HepG2 (cell line): ENCODE measurements at regions not wholly inside any gene's neighbourhood (a gene's known extent, or its start where the extent isn't known, plus 50 kb on each side); places are given as distances from the start of the nearest gene placed in this dataset.

ENCODE experiments used
- ATAC-seq: fragments of 200-7000 bp; cut with Tn5 transposase; 3 replicates; pipeline ENCODE4 v1.9.1; 2020; ENCODE audit warnings: mild to moderate bottlenecking, moderate library complexity
- BruUV-seq: library from RNA; stranded (reverse); fragments of 400-500 nt; replicated peaks from 2 replicates; lab custom pipeline; 2021; lab: Mats Ljungman, UMichigan
- CTCF ChIA-PET: fragments of 300-600 bp; formaldehyde crosslinking; extraction: SDS; loops from one replicate; lab custom pipeline; 2021; ENCODE audit warnings: low total read pairs, inconsistent platforms, low intra/inter-chr PET ratio; lab: Yijun Ruan, JAX
- POLR2A ChIA-PET: fragments of 350-600 bp; sonication (Branson Sonifier 250); formaldehyde crosslinking; loops from one replicate; lab custom pipeline; 2020; ENCODE audit warnings: antibody characterized with exemption, inconsistent platforms; lab: Yijun Ruan, JAX
- DNase-seq: peaks from one replicate; pipeline ENCODE4 v3.0.0-alpha.2; 2015; ENCODE audit warnings: low spot score
- FAIRE-seq: peaks from 3 replicates; lab custom pipeline; 2011; peaks lifted over from hg19 to GRCh38; lab: Jason Lieb, UNC
- H2AFZ ChIP-seq: one replicate; pipeline ENCODE4 v1.6.1; 2011; ENCODE audit warnings: low read length, inconsistent platforms
- H3K27ac ChIP-seq: fragments of 300-600 bp; 3 replicates; pipeline ENCODE4 v1.8.0; 2011; ENCODE audit warnings: mixed run types, mild to moderate bottlenecking, mixed read lengths, low read length, inconsistent platforms; ENCODE audit not compliant: insufficient read depth; ENCODE audit errors: extremely low read length
- H3K27me3 ChIP-seq, 2 experiments: fragments of 200-600 bp in 1 of 2; 2 replicates in 1 of 2; 3 replicates in 1 of 2; pipeline versions ENCODE4 v1.6.0 to v1.8.0; 2011; ENCODE audit warnings: low read length in 2 of 2, mild to moderate bottlenecking in 2 of 2, moderate library complexity in 2 of 2, inconsistent platforms in 1 of 2; ENCODE audit not compliant: insufficient read depth in 2 of 2, control insufficient read depth in 1 of 2
- H3K36me3 ChIP-seq, 2 experiments: fragments of 200-600 bp in 1 of 2; replicated peaks in 1 of 2; 2 replicates in 1 of 2; 3 replicates in 1 of 2; pipeline versions ENCODE4 v1.5.1 to v1.8.0; 2011; ENCODE audit warnings: low read length in 2 of 2, inconsistent platforms in 1 of 2; ENCODE audit not compliant: insufficient read depth in 2 of 2, control insufficient read depth in 1 of 2
- H3K4me1 ChIP-seq: 2 replicates; pipeline ENCODE4 v1.5.1; 2012; ENCODE audit warnings: low read length, inconsistent platforms; ENCODE audit not compliant: insufficient read depth
- H3K4me2 ChIP-seq: 2 replicates; pipeline ENCODE4 v1.6.0; 2011; ENCODE audit warnings: low read depth, low read length, inconsistent platforms
- H3K4me3 ChIP-seq, 3 experiments: fragments of 200-600 bp in 1 of 3; sonication (generic), shearing (Covaris generic) in 1 of 3; replicated peaks in 1 of 3; 2 replicates each; pipeline ENCODE4 v1.5.1; 2011 to 2016; ENCODE audit warnings: low read length in 3 of 3, inconsistent platforms in 2 of 3, low read depth in 2 of 3, mild to moderate bottlenecking in 2 of 3, control low read depth in 1 of 3, mixed read lengths in 1 of 3; ENCODE audit not compliant: insufficient read depth in 1 of 3
- H3K79me2 ChIP-seq: one replicate; pipeline ENCODE4 v1.6.1; 2011; ENCODE audit warnings: low read length, inconsistent platforms; ENCODE audit not compliant: insufficient read depth
- H3K9ac ChIP-seq: 2 replicates; pipeline ENCODE4 v1.6.0; 2011; ENCODE audit warnings: mild to moderate bottlenecking, low read depth, low read length, inconsistent platforms; ENCODE audit not compliant: insufficient read depth
- H3K9me3 ChIP-seq: 2 replicates; pipeline ENCODE4 v1.5.1; 2012; ENCODE audit warnings: mild to moderate bottlenecking, low read length
- H4K20me1 ChIP-seq: 2 replicates; pipeline ENCODE4 v1.6.0; 2011; ENCODE audit warnings: inconsistent platforms, mild to moderate bottlenecking, low read length, moderate library complexity; ENCODE audit not compliant: insufficient read depth
- FOXM1 ChIP-seq: sonication (generic); formaldehyde crosslinking; IDR thresholded peaks from 2 replicates; pipeline ENCODE4 v1.5.0; 2020; ENCODE audit warnings: missing genetic modification reagents
- HIC2 ChIP-seq: sonication (generic); formaldehyde crosslinking; IDR thresholded peaks from 2 replicates; pipeline ENCODE4 v1.9.0; 2022; ENCODE audit warnings: low read depth, missing genetic modification reagents
- KLF6 ChIP-seq: IDR thresholded peaks from 2 replicates; pipeline ENCODE4 v1.8.0; 2016; ENCODE audit warnings: missing biosample characterization, missing genetic modification reagents
- PHB2 ChIP-seq: fragments of 450-650 bp; IDR thresholded peaks from 2 replicates; pipeline ENCODE4 v1.6.1; 2018; ENCODE audit not compliant: partially characterized antibody
- REL ChIP-seq: sonication (generic); formaldehyde crosslinking; conservative IDR thresholded peaks from 2 replicates; pipeline ENCODE4 v1.8.0; 2022; ENCODE audit warnings: mild to moderate bottlenecking, missing genetic modification reagents, moderate library complexity
- TAF1 ChIP-seq: sonication (generic); formaldehyde crosslinking; IDR thresholded peaks from 2 replicates; pipeline ENCODE4 v1.4.0; 2020; ENCODE audit warnings: missing genetic modification reagents
- TOPORS ChIP-seq: sonication (generic); formaldehyde crosslinking; IDR thresholded peaks from 2 replicates; pipeline ENCODE4 v1.8.0; 2023; ENCODE audit warnings: mild to moderate bottlenecking, missing genetic modification reagents
- ZNF142 ChIP-seq: sonication (generic); formaldehyde crosslinking; IDR thresholded peaks from 2 replicates; pipeline ENCODE4 v1.4.0; 2020; ENCODE audit warnings: missing genetic modification reagents
- ZNF253 ChIP-seq: sonication (generic); formaldehyde crosslinking; IDR thresholded peaks from 2 replicates; pipeline ENCODE4 v1.8.0; 2022; ENCODE audit warnings: mild to moderate bottlenecking, missing genetic modification reagents, borderline replicate concordance
- ZNF337 ChIP-seq: sonication (generic); formaldehyde crosslinking; IDR thresholded peaks from 2 replicates; pipeline ENCODE4 v1.5.1; 2020; ENCODE audit warnings: missing genetic modification reagents, low read depth, mild to moderate bottlenecking, borderline replicate concordance
- ZNF354B ChIP-seq: sonication (generic); formaldehyde crosslinking; IDR thresholded peaks from 2 replicates; pipeline ENCODE4 v1.8.0; 2022; ENCODE audit warnings: mild to moderate bottlenecking, missing genetic modification reagents
- ZNF367 ChIP-seq: sonication (generic); formaldehyde crosslinking; IDR thresholded peaks from 2 replicates; pipeline ENCODE4 v1.4.0; 2020; ENCODE audit warnings: missing genetic modification reagents, borderline replicate concordance
- ZNF605 ChIP-seq: sonication (generic); formaldehyde crosslinking; IDR thresholded peaks from 2 replicates; pipeline ENCODE4 v1.8.0; 2022; ENCODE audit warnings: mild to moderate bottlenecking, missing genetic modification reagents
- ZNF747 ChIP-seq: sonication (generic); formaldehyde crosslinking; IDR thresholded peaks from 2 replicates; pipeline ENCODE4 v1.8.1; 2023; ENCODE audit warnings: missing genetic modification reagents, mild to moderate bottlenecking, borderline replicate concordance
- ZNF83 ChIP-seq: sonication (generic); formaldehyde crosslinking; IDR thresholded peaks from 2 replicates; pipeline ENCODE4 v1.4.0; 2020; ENCODE audit warnings: missing genetic modification reagents, mild to moderate bottlenecking, borderline replicate concordance
- ZNF839 ChIP-seq: sonication (generic); formaldehyde crosslinking; IDR thresholded peaks from 2 replicates; pipeline ENCODE4 v1.4.0; 2020; ENCODE audit warnings: missing genetic modification reagents, mild to moderate bottlenecking, borderline replicate concordance
- ZZZ3 ChIP-seq: sonication (generic); formaldehyde crosslinking; IDR thresholded peaks from 2 replicates; pipeline ENCODE4 v1.4.0; 2020; ENCODE audit warnings: missing genetic modification reagents, mild to moderate bottlenecking, borderline replicate concordance
- in situ Hi-C: cut with HindIII; loops from 2 replicates; pipeline ENCODE4 v1.10.0; 2017; ENCODE audit warnings: low pct_unique_long_range_greater_than_20kb; ENCODE audit not compliant: extremely low pct_ligation_motif_present
- intact Hi-C: fragments of 100-400 bp; cut with micrococcal nuclease; formaldehyde crosslinking; loops from one replicate; pipeline ENCODE4 v1.10.0; 2022; ENCODE audit not compliant: unreplicated experiment
- TF ChIP-seq, protein P1 (sequence below): IDR thresholded peaks from 2 replicates; pipeline ENCODE4 v1.6.1; 2016; ENCODE audit warnings: low read depth, borderline replicate concordance

DNA sequence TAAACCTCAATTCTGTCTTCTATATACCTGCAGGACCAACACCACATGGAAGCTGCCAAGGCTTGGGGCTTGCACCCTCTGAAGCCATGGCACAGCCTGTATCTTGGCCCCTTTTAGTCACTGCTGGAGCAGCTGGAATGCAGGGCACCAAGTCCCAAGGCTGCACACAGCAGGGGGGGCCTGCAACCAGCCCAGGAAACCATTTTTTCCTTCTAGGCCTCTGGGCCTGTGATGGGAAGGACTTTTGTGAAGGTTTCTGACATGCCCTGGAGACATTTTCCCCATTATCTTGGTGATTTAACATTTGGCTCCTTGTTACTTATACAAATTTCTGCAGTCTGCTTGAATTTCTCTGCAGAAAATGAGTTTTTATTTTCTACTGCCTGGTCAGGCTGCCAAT is 123.2 kb upstream of the PCGF5 start:
- no peaks in the 10 kb centered on the region for H3K4me1 ChIP-seq
- no peaks in the 10 kb centered on the region for H3K36me3 ChIP-seq
- ChIA-PET CTCF (no interaction called here), POLR2A (no interaction called here)
- no peak overlapping the region for H2AFZ ChIP-seq
- H3K4me3 ChIP-seq: no peak overlapping the region
- H3K27me3 ChIP-seq: no peaks in the 10 kb centered on the region
- peaks cover 35% of the 10 kb centered on the region for H3K9me3 ChIP-seq
- no peak overlapping the region for H3K4me2 ChIP-seq
- BruUV-seq: no TSS peak
- ATAC-seq (no peak), DNase-seq (no peak)
- TF ChIP-seq REL (no peak), ZNF839 (no peak), ZZZ3 (CRISPR knock-in tag) (no peak), HIC2 (CRISPR knock-in tag) (no peak), KLF6 (CRISPR knock-in tag) (no peak), ZNF142 (CRISPR knock-in tag) (no peak), TOPORS (CRISPR knock-in tag) (no peak), ZNF367 (no peak), ZNF337 (CRISPR knock-in tag) (no peak), TAF1 (CRISPR knock-in tag) (no peak), ZNF605 (CRISPR knock-in tag) (no peak), ZNF747 (CRISPR knock-in tag) (no peak), ZNF354B (CRISPR knock-in tag) (no peak), FOXM1 (CRISPR knock-in tag) (no peak), ZNF83 (no peak), ZNF253 (no peak), PHB2 (no peak)
- TF ChIP-seq, protein P1, sequence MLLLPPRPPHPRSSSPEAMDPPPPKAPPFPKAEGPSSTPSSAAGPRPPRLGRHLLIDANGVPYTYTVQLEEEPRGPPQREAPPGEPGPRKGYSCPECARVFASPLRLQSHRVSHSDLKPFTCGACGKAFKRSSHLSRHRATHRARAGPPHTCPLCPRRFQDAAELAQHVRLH: no peak
- TF ChIP-seq, all 625 proteins: peak for 0
- no peak for FAIRE-seq
- Histone ChIP-seq H3K27ac (no peak overlapping the region), H3K79me2 (no peaks in the 10 kb centered on the region), H3K9ac (no peak overlapping the region), H4K20me1 (no peaks in the 10 kb centered on the region)
- in situ Hi-C loops (no loop called here), intact Hi-C loops (no loop called here)
